Left colon (tissue), 2 donors: ENCODE measurements at regions not wholly inside any gene's neighbourhood (a gene's known extent, or its start where the extent isn't known, plus 50 kb on each side); places are given as distances from the start of the nearest gene placed in this dataset.
"Not testable (repeated sequence)": the region's sequence is repeated elsewhere in the genome, so short reads cannot be mapped to it uniquely, and the experiment has no call there.

Experiments used
- ATAC-seq: fragments of 200-7000 bp; cut with Tn5 transposase; one replicate; pipeline ENCODE4 v1.9.1; 2020; ENCODE audit warnings: mild to moderate bottlenecking, moderate library complexity
- DNase-seq, 2 donors: peaks; one replicate each; pipeline ENCODE4 v3.0.0-alpha.2; 2020
- intact Hi-C, 2 donors: fragments of 100-400 bp; cut with DNase I in 1 of 2; cut with micrococcal nuclease in 1 of 2; formaldehyde crosslinking; loops; one replicate each; pipeline versions ENCODE4 v1.11.2 to v1.14.0; 2022; cut with DNase I, micrococcal nuclease
- donor health status: DM: no; HTN: no; CAD: no.
- donor health status: DM: yes; HTN: yes; CAD: no.

DNA sequence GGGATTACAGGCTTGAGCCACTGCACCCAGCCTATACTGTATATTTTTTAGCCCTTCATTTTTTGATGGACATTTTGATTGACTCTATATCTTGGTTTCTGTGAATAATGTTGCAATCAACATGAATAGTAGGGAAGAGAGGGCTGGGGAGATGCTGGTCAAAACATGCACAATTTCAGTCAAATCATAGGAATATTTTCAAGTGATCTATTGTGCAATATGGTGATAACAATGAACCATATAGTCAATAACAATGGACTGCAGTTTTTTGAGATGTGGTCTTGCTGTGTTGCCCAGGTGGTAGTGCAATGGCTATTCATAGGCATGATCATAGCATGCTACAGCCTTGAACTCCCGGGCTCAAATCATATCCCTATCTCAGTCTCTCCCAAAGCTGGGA is 264.7 kb upstream of the TMEFF2 start:
- DNase-seq: no peak
- ATAC-seq: no peak
- intact Hi-C loops: no loop called here

DNA sequence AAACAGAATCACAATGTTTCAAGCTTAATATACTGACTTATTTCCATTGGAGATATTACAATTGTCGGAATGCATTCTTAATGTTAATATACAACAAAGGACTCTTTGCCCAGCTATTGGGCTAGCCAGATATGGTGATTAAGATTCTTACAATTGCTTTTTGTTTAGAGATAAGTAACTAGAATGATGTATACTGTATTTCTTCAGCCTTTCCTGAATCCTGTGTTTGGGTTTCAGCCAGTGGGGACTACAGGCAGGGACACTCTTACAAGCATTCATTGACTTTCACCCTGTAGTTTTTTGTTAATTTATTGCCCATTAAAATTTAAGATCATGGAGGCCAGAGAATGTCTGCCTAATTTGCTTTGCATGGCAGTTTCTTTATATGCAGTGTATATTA is 254.1 kb upstream of the TMEFF2 start:
- ATAC-seq (no peak), DNase-seq (no peak)
- intact Hi-C loops: no loop called here

DNA sequence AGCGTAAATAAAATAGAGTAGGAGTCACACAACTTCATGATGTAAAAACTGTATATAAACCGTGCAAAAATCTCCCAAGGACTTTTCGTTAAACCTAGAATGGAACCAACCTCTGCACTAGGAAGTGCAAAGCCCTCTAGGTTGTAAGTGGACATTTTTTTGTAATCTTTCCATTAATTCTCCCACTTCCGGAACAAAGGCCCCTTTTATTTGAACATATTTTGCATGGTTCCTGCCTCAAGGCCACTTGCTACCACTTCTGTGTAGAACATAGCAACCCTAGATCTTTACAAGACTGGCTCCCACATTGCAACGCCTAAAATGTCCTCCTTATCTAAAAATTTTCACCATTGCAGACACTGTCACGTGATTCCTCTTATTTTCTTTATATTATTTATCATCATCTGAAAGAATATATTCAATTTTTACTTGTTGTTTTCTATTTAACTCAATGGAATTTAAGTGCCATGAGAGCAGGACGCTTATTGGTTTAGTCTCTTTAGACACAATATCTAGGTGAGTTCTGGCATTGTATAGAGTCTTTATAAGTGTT is 249.6 kb upstream of the TMEFF2 start:
- no peak for DNase-seq
- ATAC-seq: no peak
- intact Hi-C loops: no loop called here

GRCh38 chr2:192443831-192444230 is 249.1 kb upstream of the TMEFF2 start:
- intact Hi-C loops: no loop called here
- ATAC-seq (no peak), DNase-seq (no peak)

GRCh38 chr2:192438239-192438638 is 243.5 kb upstream of the TMEFF2 start:
- DNase-seq: no peak
- intact Hi-C loops: no loop called here
- ATAC-seq: no peak

- ATAC-seq (no peak), DNase-seq (no peak)
- intact Hi-C loops: no loop called here
Measured at GRCh38 chr2:192437653-192438052, 242.9 kb upstream of the TMEFF2 start.

DNA sequence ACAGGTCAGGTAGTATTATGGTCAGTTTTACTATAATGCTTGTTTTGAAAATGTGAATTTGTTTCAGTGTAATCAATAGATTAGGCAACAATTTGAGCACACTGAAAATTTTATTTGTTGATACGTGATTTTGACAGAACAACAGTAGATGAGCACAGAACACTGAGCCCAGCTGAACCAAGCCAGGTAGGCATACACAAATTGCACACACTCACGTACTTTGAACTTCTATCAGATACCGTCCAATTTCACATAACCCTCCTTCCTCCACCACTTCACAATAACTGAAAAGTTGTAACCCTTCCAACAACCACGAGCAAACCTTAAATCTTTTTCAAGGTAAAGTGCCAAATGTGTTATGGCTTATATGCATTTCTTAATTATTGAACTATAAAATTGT is 229.5 kb upstream of the TMEFF2 start:
- no peak for ATAC-seq
- intact Hi-C loops: no loop called here
- no peak for DNase-seq

DNA sequence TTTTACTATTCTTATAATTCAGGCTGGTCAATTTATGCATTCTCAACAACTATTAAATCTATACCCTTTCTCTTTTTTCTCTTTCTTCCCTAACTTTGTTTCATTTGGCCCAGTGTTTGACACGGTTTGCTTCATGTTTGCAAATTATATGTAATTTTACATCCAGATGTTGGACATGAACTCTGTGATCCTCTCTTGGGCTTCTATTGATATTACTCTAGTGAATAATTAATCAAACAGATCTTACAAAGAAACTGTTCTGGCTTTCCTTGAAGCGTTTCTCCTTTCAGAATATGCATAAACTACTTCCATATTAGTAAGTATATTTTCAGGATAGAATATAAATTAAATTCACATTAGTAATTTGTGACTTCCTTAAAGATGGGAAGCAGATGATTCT is 225.1 kb upstream of the TMEFF2 start:
- no peak for DNase-seq
- intact Hi-C loops: no loop called here
- no peak for ATAC-seq

DNA sequence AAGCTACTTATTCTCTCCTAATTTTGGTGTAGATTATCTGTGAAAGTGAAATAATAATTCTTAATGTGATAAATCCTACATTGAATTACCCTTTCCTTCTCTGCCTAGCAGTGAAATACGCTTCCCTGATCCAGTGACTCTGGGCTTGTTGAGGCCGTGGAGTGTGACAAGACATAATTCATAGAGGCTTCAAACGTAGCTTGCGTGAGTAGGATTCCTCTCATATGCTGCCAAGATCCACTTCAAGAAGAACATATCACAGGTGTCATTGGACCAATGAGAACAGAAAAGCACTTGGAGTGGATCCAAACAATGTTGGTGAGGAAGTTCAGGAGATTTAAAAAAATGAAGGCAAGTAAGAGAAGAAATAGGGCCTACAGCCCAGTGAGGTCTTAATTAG is 221.3 kb upstream of the TMEFF2 start:
- intact Hi-C loops: no loop called here
- ATAC-seq (no peak), DNase-seq (no peak)

GRCh38 chr2:192414794-192415193 is 220.1 kb upstream of the TMEFF2 start:
- intact Hi-C loops: no loop called here
- no peak for ATAC-seq
- DNase-seq: no peak

- ATAC-seq (no peak), DNase-seq (no peak)
- intact Hi-C loops: no loop called here
Measured at GRCh38 chr2:192413812-192414681, 219.3 kb upstream of the TMEFF2 start.

DNA sequence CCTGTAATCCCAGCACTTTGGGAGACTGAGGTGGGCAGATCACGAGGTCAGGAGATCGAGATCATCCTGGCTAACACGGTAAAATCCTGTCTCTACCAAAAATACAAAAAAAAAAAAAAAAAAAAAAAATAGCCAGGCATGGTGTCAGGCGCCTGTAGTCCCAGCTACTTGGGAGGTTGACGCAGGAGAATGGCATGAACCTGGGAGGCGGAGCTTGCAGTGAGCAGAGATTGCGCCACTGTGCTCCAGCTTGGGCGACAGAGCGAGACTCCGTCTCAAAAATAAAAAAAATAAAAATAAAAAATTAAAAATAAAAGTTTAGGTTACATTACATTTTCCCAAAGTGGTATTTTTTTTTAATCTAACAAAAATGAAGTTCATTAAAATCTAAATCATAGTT is 218.1 kb upstream of the TMEFF2 start:
- DNase-seq, ATAC-seq, intact Hi-C loops: not testable (repeated sequence)

DNA sequence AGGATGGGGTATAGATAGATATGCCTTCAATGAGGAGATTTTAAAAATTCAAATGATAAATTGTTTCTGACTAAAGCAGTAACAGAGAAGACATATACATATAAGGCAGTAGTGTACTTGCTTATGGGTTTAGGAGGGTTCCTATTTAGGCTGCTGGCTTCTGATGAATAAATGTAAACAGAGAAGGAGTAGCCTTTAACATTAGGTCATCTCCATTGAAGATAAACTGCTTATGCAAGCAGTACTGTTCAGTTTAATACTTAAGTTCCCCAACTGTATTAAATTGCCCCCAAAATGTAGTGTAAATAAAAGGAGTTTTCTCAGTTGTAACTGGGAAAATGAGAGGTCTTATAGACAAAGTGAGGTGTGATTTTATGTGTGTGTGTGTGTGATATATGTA is 217.7 kb upstream of the TMEFF2 start:
- ATAC-seq (no peak), DNase-seq (no peak)
- intact Hi-C loops: no loop called here

DNA sequence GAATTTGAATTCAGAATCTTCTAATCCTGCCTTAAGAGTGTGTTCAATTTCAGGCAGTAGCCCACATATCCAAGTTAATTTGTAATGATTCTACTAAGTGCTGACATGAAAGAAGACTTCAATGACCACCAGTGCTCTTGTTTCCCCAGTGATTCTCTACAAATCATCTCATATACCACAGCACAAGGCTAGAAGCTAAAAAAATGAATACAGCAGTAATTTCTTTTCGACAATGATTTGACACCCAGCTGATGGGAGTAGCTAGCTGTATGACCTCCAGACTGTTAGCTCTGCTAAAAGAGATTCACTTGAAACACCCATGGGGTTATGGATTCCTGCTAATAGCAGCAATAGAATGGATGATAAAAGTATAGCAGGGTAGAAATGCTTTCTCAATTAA is 217.0 kb upstream of the TMEFF2 start:
- intact Hi-C loops: no loop called here
- no peak for ATAC-seq
- DNase-seq: no peak

GRCh38 chr2:192410319-192410718 is 215.6 kb upstream of the TMEFF2 start:
- DNase-seq: no peak
- intact Hi-C loops: no loop called here
- no peak for ATAC-seq

- no peak for DNase-seq
- intact Hi-C loops: no loop called here
- no peak for ATAC-seq
Measured at GRCh38 chr2:192407692-192408091, 213.0 kb upstream of the TMEFF2 start.

DNA sequence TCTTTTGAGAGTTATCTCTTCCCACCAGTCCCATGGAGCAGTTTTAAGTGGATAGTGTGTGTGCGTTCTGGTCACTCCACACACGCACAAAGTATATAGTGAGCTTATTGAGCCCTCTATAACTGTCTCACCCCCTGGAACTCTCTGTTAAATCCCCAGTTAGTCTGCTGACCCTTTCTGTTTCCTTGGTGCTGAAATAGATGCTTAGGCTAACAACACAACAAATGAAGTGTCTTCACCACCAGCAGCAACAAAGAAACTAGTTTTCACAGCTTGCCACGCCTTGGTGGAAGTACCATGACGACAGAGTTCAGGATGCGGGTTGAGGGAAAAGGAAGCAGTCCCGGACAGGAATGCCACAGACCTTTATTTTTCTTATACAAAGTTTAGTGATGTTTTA is 203.5 kb upstream of the TMEFF2 start:
- intact Hi-C loops: no loop called here
- no peak for ATAC-seq
- DNase-seq: no peak

- DNase-seq: no peak
- intact Hi-C loops: no loop called here
- no peak for ATAC-seq
Measured at GRCh38 chr2:192394605-192395004, 199.9 kb upstream of the TMEFF2 start.

DNA sequence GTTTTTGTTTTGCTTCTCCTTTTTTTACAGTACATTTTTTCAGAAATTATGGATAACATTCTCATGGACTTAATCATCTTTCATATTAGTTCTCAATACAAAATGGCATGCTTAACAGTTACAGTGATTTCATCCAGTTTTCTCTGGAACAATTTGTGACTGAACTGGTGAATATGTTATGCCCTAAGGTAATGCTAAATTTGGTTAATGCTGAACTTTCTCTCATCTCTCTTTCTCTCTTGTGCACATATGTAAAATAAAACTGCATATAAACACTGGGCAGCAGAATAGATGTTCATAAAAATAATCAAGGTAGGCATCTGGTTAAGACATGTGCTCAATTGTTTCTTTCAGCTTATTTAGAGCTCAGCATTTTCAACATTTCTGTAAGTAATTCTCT is 196.3 kb upstream of the TMEFF2 start:
- DNase-seq (no peak), ATAC-seq (no peak)
- intact Hi-C loops: no loop called here

DNA sequence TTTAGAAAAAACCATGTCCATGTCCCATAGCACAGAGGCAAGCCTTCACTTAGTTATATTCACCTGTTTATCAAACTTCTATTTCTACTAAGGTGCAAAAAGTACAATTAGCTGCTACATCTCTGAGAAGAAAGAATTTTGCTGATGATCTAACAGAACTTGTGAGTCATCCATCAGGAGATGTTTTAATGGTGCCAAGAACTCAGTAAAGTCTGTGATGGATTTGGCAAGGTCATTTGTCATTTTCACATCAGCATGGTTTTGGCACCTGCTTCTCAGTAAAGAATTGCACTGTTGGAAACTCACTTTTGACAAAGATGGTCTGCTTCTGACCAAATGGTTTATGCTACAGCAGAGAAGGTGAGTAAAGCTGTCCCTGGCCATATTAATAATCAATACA is 195.7 kb upstream of the TMEFF2 start:
- intact Hi-C loops: no loop called here
- DNase-seq: no peak

GRCh38 chr2:192384191-192384590 is 189.5 kb upstream of the TMEFF2 start:
- intact Hi-C loops, ATAC-seq, DNase-seq: not testable (repeated sequence)

More for the DNA sequence above, 195.7 kb upstream of the TMEFF2 start:
- ATAC-seq: no peak
